Activated B cell treated with CpG ODN at 0.5 μM for 24 hours (primary cell): ENCODE measurements at regions not wholly inside any gene's neighbourhood (a gene's known extent, or its start where the extent isn't known, plus 50 kb on each side); places are given as distances from the start of the nearest gene placed in this dataset.
"Not testable (repeated sequence)": the region's sequence is repeated elsewhere in the genome, so short reads cannot be mapped to it uniquely, and the experiment has no call there.

Experiments
- ATAC-seq: fragments of 200-7000 bp; cut with Tn5 transposase; one replicate; pipeline ENCODE4 v1.10.0; 2021; ENCODE audit warnings: low read depth, mild to moderate bottlenecking, moderate library complexity
- CTCF ChIA-PET: fragments of 350-600 bp; sonication (Branson Sonifier 250); formaldehyde crosslinking; loops from one replicate; lab custom pipeline; 2021; ENCODE audit warnings: antibody characterized with exemption; lab: Charles Lee
- POLR2A ChIA-PET: fragments of 350-600 bp; sonication (Branson Sonifier 250); formaldehyde crosslinking; loops from one replicate; lab custom pipeline; 2021; ENCODE audit warnings: antibody characterized with exemption; lab: Charles Lee
- DNase-seq: peaks from one replicate; pipeline ENCODE4 v3.0.0; 2022
- H3K27ac Mint-ChIP-seq: one replicate; pipeline ENCODE4 v1.8.0; 2020; ENCODE audit warnings: mixed read lengths
- H3K27me3 Mint-ChIP-seq: one replicate; pipeline ENCODE4 v1.8.0; 2021; ENCODE audit warnings: mixed read lengths
- H3K36me3 Mint-ChIP-seq: one replicate; pipeline ENCODE4 v1.8.0; 2021; ENCODE audit warnings: low read depth, mixed read lengths
- H3K4me1 Mint-ChIP-seq: one replicate; pipeline ENCODE4 v1.8.0; 2021; ENCODE audit warnings: mixed read lengths
- H3K4me3 Mint-ChIP-seq: one replicate; pipeline ENCODE4 v1.8.0; 2020; ENCODE audit warnings: mild to moderate bottlenecking, mixed read lengths
- H3K9me3 Mint-ChIP-seq: one replicate; pipeline ENCODE4 v1.8.0; 2020; ENCODE audit warnings: mixed read lengths
- intact Hi-C: fragments of 100-400 bp; cut with micrococcal nuclease; formaldehyde crosslinking; loops from one replicate; pipeline ENCODE4 v1.15.1; 2024
- TF ChIP-seq, protein P1 (sequence below): fragments of 200-600 bp; IDR thresholded peaks from one replicate; pipeline ENCODE4 v1.8.0; 2022; ENCODE audit warnings: antibody characterized with exemption, mild to moderate bottlenecking

DNA sequence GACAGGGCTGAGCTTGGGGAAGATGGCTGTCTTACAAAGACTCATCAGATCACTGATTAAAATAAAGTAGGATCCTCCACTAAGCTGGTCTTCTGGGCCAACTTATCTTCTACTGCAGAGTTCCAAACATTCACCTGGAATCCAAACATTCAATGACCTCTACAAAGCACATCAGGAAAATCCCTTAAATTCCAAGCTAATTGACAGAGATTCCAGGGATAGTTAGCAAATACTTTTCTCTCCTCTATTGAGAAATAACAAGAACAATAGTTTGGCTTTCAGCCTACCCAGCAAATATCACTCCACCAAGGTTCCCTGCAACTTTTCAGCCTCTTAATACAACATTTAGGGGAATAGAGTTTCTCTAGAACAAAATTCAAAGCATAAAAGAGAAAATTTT, 140.6 kb upstream of the LIFR start:
- H3K27me3 Mint-ChIP-seq = peaks cover 2% of the 10 kb centered on the region
- ATAC-seq (no peak), DNase-seq (no peak)
- intact Hi-C loops = no loop called here
- H3K36me3 Mint-ChIP-seq = no peaks in the 10 kb centered on the region
- ChIA-PET POLR2A (no interaction called here), CTCF (no interaction called here)
- H3K27ac Mint-ChIP-seq = no peak overlapping the region
- H3K4me1 Mint-ChIP-seq = no peaks in the 10 kb centered on the region
- no peaks in the 10 kb centered on the region for H3K9me3 Mint-ChIP-seq
- TF ChIP-seq, protein P1, sequence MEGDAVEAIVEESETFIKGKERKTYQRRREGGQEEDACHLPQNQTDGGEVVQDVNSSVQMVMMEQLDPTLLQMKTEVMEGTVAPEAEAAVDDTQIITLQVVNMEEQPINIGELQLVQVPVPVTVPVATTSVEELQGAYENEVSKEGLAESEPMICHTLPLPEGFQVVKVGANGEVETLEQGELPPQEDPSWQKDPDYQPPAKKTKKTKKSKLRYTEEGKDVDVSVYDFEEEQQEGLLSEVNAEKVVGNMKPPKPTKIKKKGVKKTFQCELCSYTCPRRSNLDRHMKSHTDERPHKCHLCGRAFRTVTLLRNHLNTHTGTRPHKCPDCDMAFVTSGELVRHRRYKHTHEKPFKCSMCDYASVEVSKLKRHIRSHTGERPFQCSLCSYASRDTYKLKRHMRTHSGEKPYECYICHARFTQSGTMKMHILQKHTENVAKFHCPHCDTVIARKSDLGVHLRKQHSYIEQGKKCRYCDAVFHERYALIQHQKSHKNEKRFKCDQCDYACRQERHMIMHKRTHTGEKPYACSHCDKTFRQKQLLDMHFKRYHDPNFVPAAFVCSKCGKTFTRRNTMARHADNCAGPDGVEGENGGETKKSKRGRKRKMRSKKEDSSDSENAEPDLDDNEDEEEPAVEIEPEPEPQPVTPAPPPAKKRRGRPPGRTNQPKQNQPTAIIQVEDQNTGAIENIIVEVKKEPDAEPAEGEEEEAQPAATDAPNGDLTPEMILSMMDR = no peak
- H3K4me3 Mint-ChIP-seq = no peak overlapping the region

DNA sequence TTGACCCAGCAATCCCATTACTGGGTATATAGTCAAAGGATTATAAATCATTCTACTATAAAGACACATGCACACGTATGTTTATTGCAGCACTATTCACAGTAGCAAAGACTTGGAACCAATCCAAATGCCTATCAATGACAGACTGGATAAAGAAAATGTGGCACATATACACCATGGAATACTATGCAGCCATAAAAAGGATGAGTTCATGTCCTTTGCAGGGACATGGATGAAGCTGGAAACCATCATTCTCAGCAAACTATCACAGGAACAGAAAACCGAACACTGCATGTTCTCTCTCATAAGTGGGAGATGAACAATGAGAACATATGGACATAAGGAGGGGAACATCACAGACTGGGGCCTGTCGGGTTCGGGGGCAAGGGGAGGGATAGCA, 140.3 kb upstream of the OSMR start:
- H3K4me1 Mint-ChIP-seq, CTCF ChIA-PET, H3K36me3 Mint-ChIP-seq, H3K27me3 Mint-ChIP-seq, H3K9me3 Mint-ChIP-seq, intact Hi-C loops, H3K27ac Mint-ChIP-seq, DNase-seq, POLR2A ChIA-PET, ATAC-seq, H3K4me3 Mint-ChIP-seq: not testable (repeated sequence)

DNA sequence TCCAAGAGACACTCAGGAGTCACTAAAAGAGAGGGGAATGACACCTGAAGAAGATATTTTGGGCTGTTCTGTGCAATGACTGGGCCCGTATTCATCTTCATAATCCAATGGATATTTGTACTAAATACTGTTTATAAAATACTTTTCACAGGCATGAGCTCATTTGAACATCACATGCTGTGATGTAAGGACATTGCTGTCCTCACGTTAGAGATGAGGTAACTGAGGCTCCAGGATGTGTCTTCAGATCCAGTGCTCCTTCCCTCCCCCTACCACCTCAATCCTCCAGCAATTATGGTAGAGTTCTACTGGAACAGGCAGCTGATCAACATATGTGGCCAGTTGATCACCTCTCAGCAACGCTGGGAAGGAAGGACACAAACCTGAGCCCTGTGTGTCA, 139.4 kb upstream of the OSMR start:
- H3K4me1 Mint-ChIP-seq = no peaks in the 10 kb centered on the region
- intact Hi-C loops = no loop called here
- ChIA-PET POLR2A (no interaction called here), CTCF (no interaction called here)
- no peak overlapping the region for H3K4me3 Mint-ChIP-seq
- no peaks in the 10 kb centered on the region for H3K27me3 Mint-ChIP-seq
- H3K36me3 Mint-ChIP-seq = no peaks in the 10 kb centered on the region
- H3K9me3 Mint-ChIP-seq = peaks cover 5% of the 10 kb centered on the region
- ATAC-seq (no peak), DNase-seq (no peak)
- no peak overlapping the region for H3K27ac Mint-ChIP-seq
- TF ChIP-seq, protein P1 = no peak

DNA sequence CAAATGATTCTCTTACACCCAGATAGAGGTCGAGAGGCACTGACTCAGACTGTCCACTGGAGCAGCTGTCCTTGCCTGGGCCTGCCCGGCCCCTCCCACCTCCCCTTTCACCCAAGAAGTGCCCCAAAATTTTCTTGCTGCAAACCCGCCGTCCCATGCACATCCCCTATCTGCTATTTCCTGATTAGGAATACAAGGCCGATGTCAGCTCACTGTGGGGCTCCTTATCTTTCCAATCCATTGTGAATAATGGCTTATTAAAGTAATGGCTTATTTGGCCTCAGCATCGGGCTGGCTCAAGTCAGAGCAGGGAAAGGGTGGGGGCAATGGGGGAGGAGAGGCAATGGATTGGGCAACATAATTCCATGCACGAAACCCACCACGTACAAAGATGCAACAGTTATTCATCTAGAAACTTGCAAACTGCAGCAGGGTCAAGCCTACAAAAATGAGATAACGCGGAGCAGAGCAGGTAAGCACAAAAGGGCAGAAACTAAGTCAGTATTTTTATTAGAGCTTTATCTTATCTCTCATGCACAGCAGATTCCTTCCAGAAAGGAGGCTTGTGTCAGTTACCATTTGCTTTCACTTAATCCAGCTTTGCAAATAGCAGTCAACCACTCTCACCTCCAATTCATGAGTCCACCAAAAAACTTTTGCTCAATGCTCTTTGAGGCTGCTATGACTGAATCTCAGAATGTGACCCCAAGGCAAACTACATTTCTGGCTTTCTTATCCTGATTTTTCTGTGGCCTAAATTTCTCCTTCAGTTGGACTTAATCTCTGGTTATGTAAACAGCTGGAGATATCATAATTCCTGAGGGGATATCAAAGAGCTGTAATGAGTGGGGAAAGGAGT, 138.2 kb upstream of the OSMR start:
- intact Hi-C loops = no loop called here
- ChIA-PET CTCF (no interaction called here), POLR2A (no interaction called here)
- TF ChIP-seq, protein P1 = no peak
- H3K27ac Mint-ChIP-seq = no peak overlapping the region
- no peaks in the 10 kb centered on the region for H3K36me3 Mint-ChIP-seq
- H3K9me3 Mint-ChIP-seq = peaks cover 5% of the 10 kb centered on the region
- H3K4me3 Mint-ChIP-seq = no peak overlapping the region
- DNase-seq = no peak
- no peaks in the 10 kb centered on the region for H3K27me3 Mint-ChIP-seq
- ATAC-seq = no peak
- no peaks in the 10 kb centered on the region for H3K4me1 Mint-ChIP-seq

DNA sequence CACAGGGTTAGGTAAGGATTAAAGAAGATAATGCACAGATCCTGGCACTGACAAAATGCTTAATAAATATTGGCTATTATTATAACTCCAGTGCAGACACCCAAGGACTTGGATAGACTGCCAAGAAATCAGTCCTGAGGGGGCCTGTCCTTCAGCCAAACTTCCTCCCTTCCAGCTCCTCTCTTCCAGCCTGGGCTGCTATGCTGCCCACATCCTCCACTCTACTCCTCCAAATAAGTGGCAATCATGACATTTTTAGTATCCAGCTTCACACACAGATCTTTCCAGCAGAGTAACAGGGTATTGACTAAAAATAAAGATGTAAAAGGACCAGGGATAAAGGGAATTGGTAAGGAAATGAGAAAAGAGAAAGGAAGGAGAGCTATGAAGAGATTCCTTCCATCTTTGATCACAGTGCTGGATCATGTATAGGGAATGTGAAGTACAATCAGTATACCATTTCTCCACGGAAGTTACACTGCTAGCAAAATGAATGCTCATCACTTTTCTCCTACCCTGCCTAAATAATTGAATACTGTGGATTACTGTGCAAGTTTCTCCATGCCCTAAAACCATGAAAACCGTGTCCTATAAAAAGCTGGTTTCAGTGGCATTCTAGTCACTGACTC, 136.0 kb upstream of the OSMR start:
- TF ChIP-seq, protein P1 = no peak
- Mint-ChIP-seq H3K4me1 (no peaks in the 10 kb centered on the region), H3K36me3 (no peaks in the 10 kb centered on the region), H3K27me3 (no peaks in the 10 kb centered on the region), H3K4me3 (no peak overlapping the region), H3K9me3 (no peaks in the 10 kb centered on the region), H3K27ac (no peak overlapping the region)
- CTCF ChIA-PET = no interaction called here
- POLR2A ChIA-PET = no interaction called here
- ATAC-seq = no peak
- intact Hi-C loops = no loop called here
- DNase-seq = no peak
